Neuron (in vitro differentiated cells): ENCODE measurements at regions not wholly inside any gene's neighbourhood (a gene's known extent, or its start where the extent isn't known, plus 50 kb on each side); places are given as distances from the start of the nearest gene placed in this dataset.

Experiments
- H2AFZ ChIP-seq: one replicate; pipeline ENCODE4 v1.6.1; 2013; ENCODE audit warnings: low read depth, mild to moderate bottlenecking, inconsistent platforms, low read length, moderate library complexity
- H3K27me3 ChIP-seq: one replicate; pipeline ENCODE4 v1.6.1; 2013; ENCODE audit warnings: low read length; ENCODE audit not compliant: insufficient read depth
- H3K36me3 ChIP-seq: one replicate; pipeline ENCODE4 v1.6.1; 2013; ENCODE audit warnings: low read length; ENCODE audit not compliant: insufficient read depth
- H3K4me1 ChIP-seq: one replicate; pipeline ENCODE4 v1.6.1; 2013; ENCODE audit warnings: low read length; ENCODE audit not compliant: insufficient read depth
- H3K4me3 ChIP-seq: 2 replicates; pipeline ENCODE4 v1.5.1; 2013; ENCODE audit warnings: mild to moderate bottlenecking, low read length, moderate library complexity
- H3K9me3 ChIP-seq: one replicate; pipeline ENCODE4 v1.6.1; 2013; ENCODE audit warnings: low read length

- Histone ChIP-seq H3K27me3 (no peaks in the 10 kb centered on the region), H3K9me3 (no peaks in the 10 kb centered on the region), H3K36me3 (no peaks in the 10 kb centered on the region), H3K4me3 (no peak overlapping the region), H2AFZ (no peak overlapping the region), H3K4me1 (no peaks in the 10 kb centered on the region)
These were observed 69.1 kb upstream of the CNTN4 start for GRCh38 chr3:2029559-2029958.

- Histone ChIP-seq H3K4me1 (no peaks in the 10 kb centered on the region), H2AFZ (no peak overlapping the region), H3K9me3 (no peaks in the 10 kb centered on the region), H3K27me3 (no peaks in the 10 kb centered on the region), H3K36me3 (no peaks in the 10 kb centered on the region), H3K4me3 (no peak overlapping the region)
These were observed 62.6 kb upstream of the CNTN4 start for GRCh38 chr3:2036076-2036475.

- H3K27me3 ChIP-seq = no peaks in the 10 kb centered on the region
- no peaks in the 10 kb centered on the region for H3K4me1 ChIP-seq
- no peaks in the 10 kb centered on the region for H3K36me3 ChIP-seq
- no peak overlapping the region for H2AFZ ChIP-seq
- no peaks in the 10 kb centered on the region for H3K9me3 ChIP-seq
- no peak overlapping the region for H3K4me3 ChIP-seq
These were observed 56.7 kb upstream of the CNTN4 start for GRCh38 chr3:2041931-2042330.
